ENCODE measurements at regions not wholly inside any gene's neighbourhood (a gene's known extent, or its start where the extent isn't known, plus 50 kb on each side); places are given as distances from the start of the nearest gene placed in this dataset.

- no peak for TF ChIP-seq REST (IDR thresholded peaks at IDR 0.05; ENCODE audit: insufficient read depth in 1 of 2, low read depth in 2 of 2, low read length in 2 of 2)
- no peak for TF ChIP-seq FOXP2 (optimal IDR thresholded peaks at IDR 0.05; ENCODE audit: borderline replicate concordance, extremely low read depth, extremely low read length, insufficient read depth)
- TF ChIP-seq POLR2AphosphoS5 (IDR thresholded peaks at IDR 0.05; ENCODE audit: low read depth, low read length): no peak
These were observed 114.7 kb upstream of the ADCY1 start for GRCh38 chr7:45459476-45459875.
